GM19035 (cell line): ENCODE measurements at regions not wholly inside any gene's neighbourhood (a gene's known extent, or its start where the extent isn't known, plus 50 kb on each side); places are given as distances from the start of the nearest gene placed in this dataset.

Experiments used
- ATAC-seq: cut with Tn5 transposase; IDR thresholded peaks from one replicate; pipeline ENCODE4 v1.9.1; 2021; ENCODE audit not compliant: unreplicated experiment

- ATAC-seq = no peak
Observed at GRCh38 chr1:59017501-59018231, 233.8 kb upstream of the JUN start.

- no peak for ATAC-seq
Observed at GRCh38 chr1:59018446-59018845, 234.6 kb upstream of the JUN start.

GRCh38 chr1:59018860-59019259 is 235.0 kb upstream of the JUN start:
- ATAC-seq = no peak

GRCh38 chr1:59020151-59020997 is 236.5 kb upstream of the JUN start:
- peak; percentile 92 for ATAC-seq

GRCh38 chr1:59022199-59022598 is 238.4 kb upstream of the JUN start:
- no peak for ATAC-seq

- ATAC-seq = no peak
Observed at GRCh38 chr1:59022799-59023198, 239.0 kb upstream of the JUN start.

GRCh38 chr1:59025201-59025600 is 241.4 kb upstream of the JUN start:
- no peak for ATAC-seq

- peak; percentile 87 for ATAC-seq
Observed at GRCh38 chr1:59025898-59026426, 242.1 kb upstream of the JUN start.

GRCh38 chr1:59026472-59026948 is 242.7 kb upstream of the JUN start:
- ATAC-seq = peak; percentile 24

- ATAC-seq = no peak
Observed at GRCh38 chr1:59027177-59027576, 243.3 kb upstream of the JUN start.

GRCh38 chr1:59028048-59028447 is 244.2 kb upstream of the JUN start:
- no peak for ATAC-seq

- ATAC-seq = no peak
Observed at GRCh38 chr1:59029411-59030167, 245.7 kb upstream of the JUN start.

GRCh38 chr1:59032228-59032627 is 248.4 kb upstream of the JUN start:
- ATAC-seq = no peak

- ATAC-seq = no peak
Observed at GRCh38 chr1:59033761-59034160, 249.9 kb upstream of the JUN start.

GRCh38 chr1:59034925-59035324 is 251.1 kb upstream of the JUN start:
- ATAC-seq = no peak

GRCh38 chr1:59039551-59039950 is 255.7 kb upstream of the JUN start:
- ATAC-seq = no peak

GRCh38 chr1:59040486-59040885 is 256.4 kb upstream of the FGGY start:
- no peak for ATAC-seq

GRCh38 chr1:59041646-59042277 is 255.1 kb upstream of the FGGY start:
- ATAC-seq = no peak

GRCh38 chr1:59043796-59044195 is 253.1 kb upstream of the FGGY start:
- no peak for ATAC-seq

GRCh38 chr1:59044535-59045121 is 252.3 kb upstream of the FGGY start:
- no peak for ATAC-seq
